ENCODE measurements at regions not wholly inside any gene's neighbourhood (a gene's known extent, or its start where the extent isn't known, plus 50 kb on each side); places are given as distances from the start of the nearest gene placed in this dataset.

DNA sequence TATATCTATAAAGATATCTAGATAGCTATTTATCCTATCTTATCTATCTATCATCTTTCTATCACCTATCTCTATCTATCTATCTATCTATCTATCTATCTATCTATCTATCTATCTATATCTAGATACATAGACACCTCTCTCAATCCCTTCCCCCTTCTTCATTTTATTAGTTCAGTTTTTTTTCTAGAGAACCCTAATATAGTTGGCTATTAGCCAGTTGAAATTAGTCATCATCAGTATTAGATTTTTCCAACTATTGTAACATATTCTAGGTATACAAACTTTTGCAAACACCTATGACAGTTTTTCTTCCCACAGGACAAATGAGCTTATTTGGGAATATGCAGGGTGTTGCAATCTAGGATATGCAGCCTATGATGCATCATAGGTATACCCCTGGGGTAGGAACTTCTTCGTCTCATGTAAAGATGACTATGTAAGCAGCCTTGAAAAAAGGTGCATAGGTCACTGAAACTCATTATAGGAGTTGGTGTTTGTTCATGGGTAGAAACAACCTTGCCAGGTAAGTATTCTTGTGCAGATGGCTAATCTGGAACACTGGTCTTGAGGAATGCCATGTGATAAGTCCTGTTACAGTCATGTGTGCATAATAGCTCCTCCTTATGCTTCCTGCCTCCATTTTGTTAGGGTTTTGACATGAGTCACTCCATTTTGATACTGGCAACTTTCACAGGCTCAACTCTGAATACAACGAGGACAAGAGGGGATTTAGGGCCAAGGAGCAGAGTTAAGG is 160.7 kb upstream of the ZSWIM2 start:
- CTCF ChIA-PET: no interaction called here
- POLR2A ChIA-PET: no interaction called here

DNA sequence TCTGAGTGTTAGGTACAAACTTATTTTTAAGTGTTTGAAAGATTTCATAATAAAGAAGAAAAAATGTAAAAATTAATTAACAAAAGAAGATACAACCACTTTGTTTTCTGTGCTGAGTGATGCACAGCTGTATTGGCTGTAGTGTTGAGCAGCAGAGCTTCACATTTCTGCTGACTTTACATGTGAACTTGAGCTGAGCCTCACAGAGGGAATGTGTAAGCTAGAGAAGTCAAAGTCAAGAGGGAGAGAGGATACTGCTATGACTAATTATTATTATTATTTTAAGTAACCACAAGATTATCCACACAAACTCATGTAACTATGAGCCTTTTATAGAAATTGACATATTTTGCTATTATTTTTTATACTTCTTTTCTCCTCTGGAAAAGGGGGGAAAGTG is 159.1 kb upstream of the ZSWIM2 start:
- POLR2A ChIA-PET: no interaction called here
- CTCF ChIA-PET: no interaction called here

DNA sequence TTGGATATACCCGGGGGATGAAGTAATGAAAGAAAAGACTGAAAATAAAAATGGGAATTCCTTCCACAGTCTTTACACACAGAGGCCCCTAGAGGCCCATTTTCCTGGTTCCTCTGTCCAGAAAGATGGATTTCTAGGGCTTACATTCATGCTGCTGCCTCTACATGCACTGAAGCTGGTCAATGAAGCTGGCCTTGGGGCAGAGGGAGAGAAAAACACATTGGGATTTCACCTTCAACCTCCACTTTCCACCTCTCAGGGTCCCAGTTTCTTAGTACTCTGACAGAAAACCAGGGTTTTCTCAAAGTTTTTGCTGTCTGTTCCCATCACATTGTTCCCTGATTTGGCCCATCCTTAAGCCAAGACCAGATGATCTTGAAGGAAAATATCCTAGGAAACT is 154.6 kb upstream of the ZSWIM2 start:
- POLR2A ChIA-PET: no interaction called here
- CTCF ChIA-PET: no interaction called here

DNA sequence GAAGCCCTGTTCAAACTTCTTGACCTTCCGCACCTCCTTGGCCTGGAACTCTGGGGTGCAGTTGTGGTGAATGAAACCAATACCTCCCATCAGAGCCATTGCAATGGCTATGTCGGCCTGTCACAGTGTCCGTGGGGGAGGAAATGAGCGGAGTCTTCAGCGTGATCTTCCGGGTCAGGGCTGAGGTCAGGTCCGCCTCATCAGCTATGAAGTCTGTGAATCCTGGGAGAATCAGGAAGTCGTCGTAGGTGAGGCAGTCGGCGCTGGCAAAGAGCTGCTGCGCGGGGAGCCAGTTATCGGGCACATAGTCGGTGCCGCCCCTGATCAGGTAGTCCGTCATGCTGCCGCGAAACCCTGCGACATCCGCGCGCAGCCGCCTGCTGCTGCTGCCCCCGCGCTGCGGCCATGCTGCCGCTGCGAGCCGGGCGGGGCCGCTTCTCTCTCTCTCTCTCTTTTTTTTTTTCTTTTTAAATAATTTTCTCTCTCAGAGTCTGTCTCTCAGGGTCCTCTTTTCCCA is 154.1 kb upstream of the ZSWIM2 start:
- POLR2A ChIA-PET: no interaction called here
- CTCF ChIA-PET: no interaction called here

DNA sequence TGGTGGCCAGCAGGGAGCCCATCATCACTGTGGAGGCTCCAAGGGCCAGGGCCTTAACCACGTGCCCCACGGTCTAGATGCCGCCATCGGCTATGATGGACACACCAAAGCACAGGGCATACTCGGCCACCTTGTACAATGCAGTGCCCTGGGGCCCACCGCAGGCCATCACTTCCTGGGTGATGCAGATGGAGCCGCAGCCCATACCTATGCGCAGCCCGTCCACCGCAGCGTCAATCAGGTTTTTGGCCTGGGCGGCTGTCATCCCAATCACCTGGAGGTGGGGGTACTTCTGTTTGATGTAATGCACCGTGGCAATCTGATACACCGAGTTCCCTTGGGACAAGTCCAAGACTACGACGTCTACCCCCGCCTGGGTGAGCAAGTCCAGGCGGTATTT is 153.3 kb upstream of the ZSWIM2 start:
- CTCF ChIA-PET: no interaction called here
- POLR2A ChIA-PET: no interaction called here

DNA sequence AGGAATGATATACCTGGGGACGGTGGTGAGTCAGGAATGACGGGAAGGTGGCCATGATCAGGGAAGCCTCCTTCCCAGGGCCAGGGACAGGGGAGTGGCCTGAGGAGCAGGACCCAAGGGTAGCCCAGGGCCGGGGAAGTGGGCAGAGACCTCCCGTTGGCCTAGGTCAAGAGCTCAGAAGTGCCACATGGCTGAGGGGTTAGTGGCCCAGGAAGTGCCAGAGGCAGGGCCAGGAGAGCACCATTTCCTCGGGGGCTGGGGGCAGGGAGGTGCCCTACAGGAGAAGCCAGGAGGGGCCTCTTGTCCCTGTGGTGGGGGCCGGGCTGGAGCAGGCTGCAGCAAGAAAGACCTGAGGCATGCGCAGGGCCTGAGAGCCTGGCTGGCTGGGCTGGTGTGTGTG is 152.3 kb upstream of the ZSWIM2 start:
- ChIA-PET CTCF (no interaction called here), POLR2A (no interaction called here)

- POLR2A ChIA-PET: no interaction called here
- CTCF ChIA-PET: no interaction called here
Measured at GRCh38 chr2:186995092-186995491, 146.1 kb upstream of the ZSWIM2 start.

GRCh38 chr2:186992597-186992996 is 143.6 kb upstream of the ZSWIM2 start:
- ChIA-PET POLR2A (no interaction called here), CTCF (no interaction called here)

- POLR2A ChIA-PET: no interaction called here
- CTCF ChIA-PET: no interaction called here
Measured at GRCh38 chr2:186991766-186992417, 142.9 kb upstream of the ZSWIM2 start.

DNA sequence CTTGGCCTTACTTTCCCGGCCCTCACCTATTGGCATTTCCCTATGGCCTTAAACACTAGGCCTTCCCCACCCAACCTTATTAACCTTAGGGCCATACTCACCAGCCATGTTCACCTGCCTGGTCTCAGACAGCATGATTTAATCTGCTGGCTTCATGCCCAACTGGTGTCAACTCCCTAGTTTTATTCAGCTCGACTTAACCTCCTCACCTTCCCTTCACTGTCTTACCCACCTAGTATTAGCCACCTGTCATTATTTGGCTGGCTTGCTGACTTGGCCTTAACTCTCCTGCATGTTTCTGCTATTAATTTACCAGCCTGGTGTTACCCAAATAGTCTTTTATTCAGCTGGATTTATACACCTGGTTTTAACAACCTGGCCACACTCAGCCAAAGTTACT is 136.0 kb upstream of the ZSWIM2 start:
- ChIA-PET CTCF (no interaction called here), POLR2A (no interaction called here)

DNA sequence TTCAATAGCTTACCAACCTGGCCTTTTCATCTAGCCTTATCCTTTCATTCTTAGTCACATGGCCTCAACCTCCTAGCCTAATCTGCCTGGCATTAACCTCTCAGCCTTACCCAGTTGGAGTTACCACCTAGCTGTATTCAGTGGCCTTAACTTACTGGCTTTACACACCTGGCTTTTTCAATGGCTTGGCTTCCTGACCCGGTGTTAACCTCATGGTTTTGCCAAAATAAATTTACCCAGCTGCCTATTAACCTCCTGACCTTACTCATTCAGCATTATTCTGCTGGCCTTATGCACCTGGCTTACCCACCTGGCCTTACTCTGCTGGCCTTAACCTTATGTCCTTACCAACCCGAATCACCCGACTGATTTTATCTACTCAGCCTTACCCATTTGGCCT is 135.5 kb upstream of the ZSWIM2 start:
- POLR2A ChIA-PET: no interaction called here
- CTCF ChIA-PET: no interaction called here

DNA sequence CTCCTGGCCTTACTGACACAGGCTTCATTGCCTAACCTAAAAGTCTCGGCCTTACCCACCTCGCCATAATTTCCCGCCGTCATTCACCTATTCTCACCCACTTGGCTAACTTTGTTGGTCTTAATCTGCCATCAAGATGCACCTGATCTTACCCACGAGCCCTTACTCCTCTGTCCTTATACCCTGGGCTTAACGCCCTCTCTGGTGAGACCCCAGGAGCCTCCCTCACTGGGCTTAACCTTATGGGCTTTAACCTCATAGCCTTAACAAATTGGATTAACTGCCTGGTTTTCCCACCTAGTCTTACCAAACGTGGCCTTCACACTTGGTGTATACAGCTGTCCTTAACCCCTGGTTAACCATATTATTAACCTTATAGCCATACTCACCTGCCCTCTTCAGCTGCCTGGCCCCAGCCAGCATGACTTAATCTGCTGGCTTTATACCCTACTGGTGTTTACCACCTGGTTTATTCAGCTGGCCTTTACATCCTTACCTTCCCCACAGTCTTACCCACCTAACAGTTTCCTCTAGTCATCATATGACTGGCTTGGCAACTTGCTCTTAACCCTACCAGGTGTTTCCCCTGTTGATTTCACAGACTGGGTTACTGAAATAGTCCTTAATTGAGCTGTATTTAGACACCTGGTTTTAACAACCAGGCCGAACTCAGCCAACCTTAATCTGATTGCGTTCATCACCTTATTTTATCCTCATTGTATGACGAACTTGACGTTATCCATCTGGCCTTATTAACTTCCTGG is 132.0 kb upstream of the ZSWIM2 start:
- POLR2A ChIA-PET: no interaction called here
- CTCF ChIA-PET: no interaction called here

DNA sequence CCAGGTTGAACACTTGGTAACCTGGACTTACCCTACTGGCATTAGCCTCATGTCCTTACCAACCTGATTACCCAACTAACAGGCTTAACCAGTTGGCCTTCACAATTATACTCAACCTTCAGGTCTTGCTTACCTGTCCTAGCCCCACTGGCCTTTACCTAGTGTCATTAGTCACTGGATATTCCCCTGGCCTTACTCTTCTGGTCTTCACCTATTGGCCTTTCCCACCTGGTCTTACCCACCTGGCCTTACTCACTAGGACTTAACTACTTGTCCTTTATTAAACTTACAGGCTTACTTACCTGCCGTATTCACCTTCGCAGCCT is 131.1 kb upstream of the ZSWIM2 start:
- CTCF ChIA-PET: no interaction called here

GRCh38 chr2:186979439-186980116 is 130.6 kb upstream of the ZSWIM2 start:
- ChIA-PET CTCF (no interaction called here), POLR2A (no interaction called here)

More for the DNA sequence above, 131.1 kb upstream of the ZSWIM2 start:
- POLR2A ChIA-PET: no interaction called here

DNA sequence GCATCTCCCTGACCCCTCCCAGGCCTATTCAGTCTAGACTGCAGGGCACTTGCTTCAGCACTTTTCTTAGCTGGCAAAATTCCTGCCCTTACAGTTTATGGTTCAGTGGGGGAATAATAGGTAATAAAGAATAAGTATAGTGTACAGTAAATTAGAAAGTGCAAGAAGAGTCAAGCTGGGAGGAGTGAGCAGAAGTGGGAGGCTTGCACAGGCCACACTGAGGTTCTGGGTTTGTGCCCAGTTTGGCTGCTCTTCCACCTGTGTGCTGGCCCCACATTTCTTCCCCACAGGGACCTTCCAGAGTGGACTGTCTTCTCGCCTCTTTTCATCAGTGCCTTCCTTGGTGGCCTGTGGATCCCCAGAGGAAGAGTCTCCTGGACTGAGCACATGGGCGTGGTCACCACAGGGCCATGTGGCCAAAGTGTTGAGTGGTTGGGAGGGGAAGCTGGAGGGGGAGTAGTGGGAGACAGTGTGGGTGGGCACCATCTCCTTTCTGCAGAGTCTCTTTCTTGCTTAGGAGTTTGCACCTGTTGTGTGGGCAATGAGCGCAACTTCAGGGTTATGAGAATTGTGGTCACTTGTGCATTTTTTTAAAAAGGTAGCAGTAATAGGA is 128.6 kb upstream of the ZSWIM2 start:
- ChIA-PET CTCF (no interaction called here), POLR2A (no interaction called here)

DNA sequence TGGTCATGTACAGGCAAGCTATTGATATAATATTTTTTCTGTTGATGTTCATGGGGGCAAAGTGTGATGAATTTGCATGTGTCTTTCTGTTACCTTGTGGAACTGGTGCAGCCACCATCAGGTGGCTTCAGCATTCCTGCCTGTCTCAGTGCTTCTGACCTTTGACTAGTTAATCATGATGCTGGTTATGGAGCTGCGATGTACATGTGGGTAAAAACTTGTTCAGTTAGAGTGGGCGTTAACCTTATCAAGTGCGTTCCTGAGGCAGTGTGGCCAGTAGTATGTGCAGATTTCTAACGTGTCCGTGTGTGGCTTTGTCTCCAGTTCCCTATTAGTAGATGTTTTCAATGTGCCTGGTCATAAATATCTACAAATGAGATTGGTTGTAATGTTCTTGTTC is 127.4 kb upstream of the ZSWIM2 start:
- ChIA-PET CTCF (no interaction called here), POLR2A (no interaction called here)

GRCh38 chr2:186972281-186972970 is 123.5 kb upstream of the ZSWIM2 start:
- ChIA-PET CTCF (no interaction called here), POLR2A (no interaction called here)

- CTCF ChIA-PET: no interaction called here
- POLR2A ChIA-PET: no interaction called here
Measured at GRCh38 chr2:186968277-186968676, 119.3 kb upstream of the ZSWIM2 start.

DNA sequence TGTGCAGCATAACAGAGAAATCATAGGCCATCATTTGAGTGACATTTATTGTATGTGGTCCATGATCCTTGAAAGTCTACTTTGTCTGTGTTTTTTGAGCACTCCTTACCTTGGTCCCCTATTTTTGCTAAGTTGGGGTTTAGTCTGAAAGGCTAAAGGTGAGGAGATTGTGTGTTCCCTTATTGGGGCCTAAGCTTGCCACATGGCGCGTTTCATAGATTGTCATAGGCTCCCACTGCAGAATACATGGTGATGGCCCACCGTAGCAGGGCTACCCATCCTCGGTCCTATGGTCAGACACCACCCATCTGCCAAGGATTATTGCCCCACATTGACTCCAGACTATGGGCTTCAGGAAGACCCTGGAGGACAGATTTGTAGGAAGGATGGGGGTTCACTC is 117.0 kb upstream of the ZSWIM2 start:
- ChIA-PET CTCF (no interaction called here), POLR2A (no interaction called here)
